ENCODE measurements at regions not wholly inside any gene's neighbourhood (a gene's known extent, or its start where the extent isn't known, plus 50 kb on each side); places are given as distances from the start of the nearest gene placed in this dataset.

GRCh38 chr14:101196795-101197590 is 293.5 kb upstream of the RTL1 start:
- DNase-seq = no peak

- no peak for DNase-seq
These were observed 294.3 kb upstream of the RTL1 start for GRCh38 chr14:101197595-101198397.

DNA sequence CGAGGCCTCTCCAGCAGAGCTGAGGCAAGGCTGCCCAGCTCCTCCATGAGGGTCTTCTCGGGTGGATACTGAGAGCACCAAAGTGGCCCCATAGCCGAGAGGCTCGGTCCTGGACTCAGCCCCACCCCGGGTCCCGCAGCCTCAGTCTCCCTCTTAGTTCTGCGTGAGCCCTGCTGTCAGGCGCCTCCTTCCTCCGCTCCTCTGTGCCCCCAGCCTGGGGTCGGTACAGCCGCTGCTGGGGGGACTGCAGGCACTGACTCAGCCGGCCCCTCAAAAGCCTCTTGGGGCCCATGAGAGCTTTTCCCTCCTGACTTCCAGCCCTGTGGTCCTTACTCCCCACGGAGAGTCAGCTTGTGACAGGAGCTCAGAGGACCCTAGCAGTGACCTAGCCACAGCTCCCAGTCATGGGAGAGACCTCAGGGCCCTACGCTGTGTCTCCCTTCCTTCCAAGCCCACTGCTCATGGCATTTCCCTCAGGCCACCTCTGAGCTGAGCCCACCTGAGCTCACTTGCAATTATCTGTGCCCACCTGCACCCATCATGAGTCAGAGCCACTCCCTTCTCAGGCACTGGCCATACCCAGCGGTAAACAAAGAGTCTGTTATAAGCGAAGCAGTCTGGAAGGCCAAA is 295.0 kb upstream of the RTL1 start:
- DNase-seq = no peak

GRCh38 chr14:101199028-101199770 is 295.7 kb upstream of the RTL1 start:
- DNase-seq = no peak

DNA sequence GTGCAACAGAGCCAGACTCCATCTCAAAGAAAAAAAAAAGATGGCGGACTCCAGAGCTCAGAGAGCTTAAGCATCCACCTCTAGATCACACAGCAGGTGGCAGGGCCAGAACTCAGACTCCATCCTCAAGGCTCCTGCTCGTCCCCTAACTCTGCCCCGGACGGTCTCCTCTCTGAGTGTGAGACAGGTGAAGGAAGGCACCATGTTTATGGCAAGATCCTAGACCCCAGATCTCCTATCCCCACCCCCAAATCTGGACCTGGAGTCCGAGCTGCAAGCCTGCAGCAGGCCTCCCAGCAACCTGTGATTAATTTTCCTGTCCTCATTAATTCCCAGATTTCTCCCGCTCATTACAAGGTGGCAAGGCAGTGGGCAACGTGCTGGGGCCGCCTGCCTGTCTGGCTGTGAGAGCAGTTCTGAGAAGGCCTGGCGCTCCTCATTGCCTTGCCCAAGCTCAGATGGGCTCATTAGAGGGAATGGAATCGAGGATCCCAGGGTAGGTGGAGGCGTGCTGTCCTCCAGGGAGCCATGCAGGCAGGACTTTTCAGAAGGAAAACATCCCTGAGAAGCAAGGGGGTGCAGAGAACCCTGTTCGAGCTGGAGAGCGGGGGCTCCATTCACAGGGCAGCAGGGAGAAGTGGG is 296.6 kb upstream of the RTL1 start:
- no peak for DNase-seq

- no peak for DNase-seq
These were observed 297.4 kb upstream of the RTL1 start for GRCh38 chr14:101200650-101201516.

DNA sequence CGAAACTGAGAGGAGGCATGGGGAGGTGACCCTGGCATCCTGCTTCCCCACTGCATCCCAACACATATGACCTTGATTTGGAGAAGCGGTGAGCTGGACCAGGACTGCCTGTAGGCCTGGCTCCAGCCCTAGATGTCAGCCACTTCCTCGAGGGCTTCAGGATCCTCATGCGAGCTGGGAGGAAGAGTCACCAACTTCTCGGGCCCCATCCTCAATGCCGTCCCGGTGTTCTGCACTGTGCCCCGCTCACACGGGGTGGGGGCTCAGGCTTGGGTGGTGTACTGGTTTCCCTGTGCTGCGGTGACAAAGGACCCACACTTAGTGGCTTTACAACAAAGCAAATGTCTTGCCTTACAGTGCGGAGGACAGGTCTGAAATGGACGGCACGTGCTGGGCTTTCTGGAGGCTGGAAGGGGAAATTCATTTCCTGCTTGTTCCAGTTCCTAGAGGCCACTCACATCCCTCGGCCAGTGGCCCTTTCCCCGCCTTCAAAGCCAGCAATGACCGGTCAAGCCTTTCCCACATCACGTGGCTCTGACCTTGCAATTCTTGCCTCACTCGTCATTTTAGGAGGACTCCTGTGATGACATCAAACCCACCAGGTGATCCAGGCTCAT is 298.1 kb upstream of the RTL1 start:
- DNase-seq = no peak

- no peak for DNase-seq
These were observed 299.3 kb upstream of the RTL1 start for GRCh38 chr14:101202627-101203404.

GRCh38 chr14:101206556-101206955 is 303.0 kb upstream of the RTL1 start:
- no peak for DNase-seq

DNA sequence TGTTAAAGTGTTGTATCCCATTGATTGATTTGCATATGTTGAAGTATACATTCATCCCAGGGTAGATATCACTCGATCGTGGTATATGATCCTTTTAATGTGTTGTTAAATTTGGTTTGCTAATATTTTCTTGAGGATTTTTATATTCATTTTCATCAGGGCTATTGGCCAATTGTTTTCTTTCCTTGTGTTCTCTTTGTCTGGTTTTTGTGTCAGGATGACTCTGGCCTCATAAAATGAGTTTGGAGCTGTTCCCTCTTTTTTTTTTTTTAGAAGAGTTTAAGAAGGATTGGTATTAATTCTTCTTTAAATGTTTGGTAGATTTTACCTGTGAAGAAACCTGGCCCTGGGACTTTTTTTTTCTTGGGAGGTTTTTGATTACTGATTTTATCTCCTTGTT is 303.5 kb upstream of the RTL1 start:
- DNase-seq = no peak

DNA sequence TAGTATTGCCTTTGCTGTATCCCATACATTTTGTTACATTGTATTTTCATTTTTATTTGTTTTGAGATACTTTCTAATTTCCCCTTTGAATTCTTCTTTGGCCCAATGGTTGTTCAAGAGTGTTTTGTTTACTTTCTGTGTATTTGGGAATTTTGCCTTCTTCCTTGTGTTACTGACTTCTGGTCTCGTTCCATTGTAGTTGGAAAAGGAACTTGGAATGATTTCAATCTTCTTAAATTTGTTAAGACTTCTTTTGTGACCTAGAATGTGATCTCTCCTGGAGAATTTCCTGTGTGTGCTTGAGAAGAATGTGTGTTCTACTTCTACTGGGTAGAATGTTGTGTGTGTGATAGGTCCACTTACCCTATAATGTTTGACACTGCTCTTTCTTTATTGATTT is 304.4 kb upstream of the RTL1 start:
- DNase-seq = no peak

- no peak for DNase-seq
These were observed 306.1 kb upstream of the RTL1 start for GRCh38 chr14:101209594-101209993.

GRCh38 chr14:101215266-101215665 is 311.7 kb upstream of the RTL1 start:
- DNase-seq = no peak

GRCh38 chr14:101215927-101216326 is 312.4 kb upstream of the RTL1 start:
- DNase-seq = no peak

- DNase-seq = no peak
These were observed 313.0 kb upstream of the RTL1 start for GRCh38 chr14:101216366-101217079.

DNA sequence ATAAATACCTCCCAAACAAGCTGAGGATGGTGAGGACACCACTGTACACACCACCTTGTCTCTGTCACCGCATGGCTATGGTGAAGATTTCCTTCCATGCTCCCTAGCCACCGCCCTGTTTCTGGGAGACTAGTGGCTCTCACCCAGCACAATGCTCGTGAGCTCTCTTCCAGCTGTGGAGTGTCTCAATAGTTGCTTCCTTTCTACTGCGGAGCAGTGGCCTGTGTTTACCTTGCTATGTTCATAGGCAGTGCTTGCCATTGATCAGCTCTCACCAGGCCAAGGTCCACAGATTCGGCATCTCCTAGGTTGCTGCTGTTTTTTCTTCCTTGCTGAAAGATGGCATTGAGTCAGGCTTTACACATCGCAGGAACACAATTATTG is 313.6 kb upstream of the RTL1 start:
- DNase-seq = no peak

DNA sequence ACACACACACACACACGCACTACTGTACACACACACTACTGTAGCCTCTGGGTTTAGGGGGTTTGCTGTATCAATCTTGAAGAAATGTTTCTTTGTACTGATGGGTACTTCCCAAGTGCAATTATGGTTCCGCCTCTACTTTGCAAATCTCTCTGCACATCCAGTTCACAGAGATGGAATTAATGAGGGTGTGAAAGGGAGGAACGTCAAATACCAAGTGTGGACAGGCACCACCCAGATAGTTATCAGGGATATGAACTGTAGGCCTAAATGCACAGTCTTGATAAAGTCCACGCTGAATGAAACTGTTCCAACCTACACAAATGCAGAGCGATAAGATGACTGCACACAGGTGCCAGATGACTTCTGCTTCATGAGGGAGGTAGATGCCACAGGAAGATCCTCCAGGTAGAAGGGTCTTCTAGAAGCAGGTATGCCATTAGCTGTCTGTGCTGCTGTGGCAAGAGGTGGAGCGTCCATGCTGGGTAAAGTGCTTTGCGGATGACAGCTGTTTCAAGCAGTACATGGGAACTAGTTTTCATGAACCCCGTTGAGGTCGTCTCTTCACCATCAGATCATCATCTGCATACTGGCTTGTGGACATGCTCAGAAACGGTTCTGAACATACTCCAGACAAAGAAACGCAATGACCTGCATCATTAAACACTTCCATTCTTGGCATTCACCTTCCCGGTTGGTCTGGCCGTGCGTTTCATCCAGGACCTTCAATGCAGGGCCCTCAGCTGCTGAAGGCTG is 314.3 kb upstream of the RTL1 start:
- no peak for DNase-seq

DNA sequence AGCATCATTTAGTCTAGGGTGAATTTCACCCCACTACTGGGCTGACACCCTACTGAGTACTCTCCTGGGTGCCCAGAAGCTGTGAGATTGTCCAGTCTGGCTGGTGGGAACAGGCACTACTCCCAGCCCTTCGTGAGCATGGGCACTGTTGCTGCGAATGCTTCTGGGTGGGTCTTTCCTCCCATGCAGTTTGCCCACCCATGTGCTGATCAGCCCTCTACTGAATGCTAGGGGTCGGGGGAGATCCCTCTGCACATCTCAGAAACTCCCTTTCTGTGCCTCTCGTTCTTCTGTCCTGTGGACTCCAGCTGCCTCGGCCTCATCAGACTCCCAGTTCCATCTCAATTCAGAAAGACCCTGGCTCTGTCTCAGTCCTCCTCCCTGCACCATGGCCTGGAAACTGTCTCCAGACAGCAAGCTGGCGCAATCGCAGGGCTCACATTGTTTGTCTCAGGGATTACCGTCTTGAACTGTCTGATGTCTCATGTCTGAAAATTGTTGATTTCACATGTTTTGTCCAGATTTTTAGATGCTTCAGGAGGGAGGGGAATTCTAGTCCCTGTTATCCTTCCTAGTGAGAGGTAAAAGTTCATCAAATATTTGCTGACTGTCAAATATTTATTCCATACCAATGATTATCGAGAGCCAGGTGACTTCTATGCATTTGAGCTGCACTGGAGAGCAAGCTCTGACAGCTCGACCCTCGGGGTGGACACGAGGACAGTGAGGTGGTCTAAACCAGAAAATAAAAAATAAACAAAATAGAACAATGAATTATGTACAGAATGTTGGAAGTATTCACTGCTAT is 316.6 kb upstream of the RTL1 start:
- no peak for DNase-seq

Measured in hematopoietic multipotent progenitor cell treated with erythropoietin and hydrocortisone succinate and interleukin-3 and kit ligand, for 6 days (in vitro differentiated cells).